Ectodermal cell (in vitro differentiated cells): ENCODE measurements at regions not wholly inside any gene's neighbourhood (a gene's known extent, or its start where the extent isn't known, plus 50 kb on each side); places are given as distances from the start of the nearest gene placed in this dataset.

Source experiments
- H3K27ac ChIP-seq: 2 replicates; pipeline ENCODE4 v1.7.0; 2013; ENCODE audit warnings: mild to moderate bottlenecking, low read depth, low read length; ENCODE audit not compliant: insufficient read depth, poor library complexity, severe bottlenecking
- H3K27me3 ChIP-seq: 2 replicates; pipeline ENCODE4 v1.7.0; 2013; ENCODE audit warnings: mild to moderate bottlenecking, low read length; ENCODE audit not compliant: insufficient read depth, control insufficient read depth, poor library complexity, severe bottlenecking
- H3K36me3 ChIP-seq: one replicate; pipeline ENCODE4 v1.7.0; 2013; ENCODE audit warnings: low read length; ENCODE audit not compliant: control insufficient read depth, insufficient read depth
- H3K4me1 ChIP-seq: one replicate; pipeline ENCODE4 v1.7.0; 2013; ENCODE audit warnings: low read length; ENCODE audit not compliant: control insufficient read depth, insufficient read depth
- H3K4me3 ChIP-seq: 2 replicates; pipeline ENCODE4 v1.7.0; 2013; ENCODE audit warnings: low read depth, low read length, control low read depth; ENCODE audit not compliant: insufficient read depth
- H3K9me3 ChIP-seq: 2 replicates; pipeline ENCODE4 v1.7.0; 2013; ENCODE audit warnings: mild to moderate bottlenecking, low read length, moderate library complexity; ENCODE audit not compliant: control insufficient read depth
- WGBS, 2 experiments: methylation state at CpG; one replicate each; pipeline ENCODE4 v1.1.7; 2013; ENCODE audit warnings: missing lambda C conversion rate in 2 of 2; 5-methylcytosine and 5-hydroxymethylcytosine counted together

- H3K9me3 ChIP-seq, result no peaks in the 10 kb centered on the region
- no peaks in the 10 kb centered on the region for H3K4me1 ChIP-seq
- H3K27ac ChIP-seq, result no peak overlapping the region
- H3K27me3 ChIP-seq, result no peaks in the 10 kb centered on the region
- no peaks in the 10 kb centered on the region for H3K36me3 ChIP-seq
- no peak overlapping the region for H3K4me3 ChIP-seq
Measured at GRCh38 chr14:87640553-87640952, 352.4 kb downstream of the GALC start.

- 94% methylated on average over 3 of the region's 3 CpGs for WGBS, 2 experiments
- no peaks in the 10 kb centered on the region for H3K36me3 ChIP-seq
- H3K4me3 ChIP-seq, result no peak overlapping the region
- H3K9me3 ChIP-seq, result no peaks in the 10 kb centered on the region
- no peaks in the 10 kb centered on the region for H3K27me3 ChIP-seq
- no peaks in the 10 kb centered on the region for H3K4me1 ChIP-seq
- H3K27ac ChIP-seq, result no peak overlapping the region
Measured at GRCh38 chr14:87638196-87638595, 354.8 kb downstream of the GALC start.

- Histone ChIP-seq H3K36me3 (no peaks in the 10 kb centered on the region), H3K4me1 (peaks cover 7% of the 10 kb centered on the region), H3K4me3 (no peak overlapping the region), H3K27ac (no peak overlapping the region), H3K9me3 (no peaks in the 10 kb centered on the region), H3K27me3 (no peaks in the 10 kb centered on the region)
- 92 to 93% methylated on average over 3 of the region's 3 CpGs for WGBS, 2 experiments
Measured at GRCh38 chr14:87635442-87635841, 357.5 kb downstream of the GALC start.

GRCh38 chr14:87632796-87633195 lies 360.2 kb downstream of the GALC start:
- no peak overlapping the region for H3K4me3 ChIP-seq
- H3K27ac ChIP-seq, result no peak overlapping the region
- WGBS, 2 experiments, result 88 to 95% methylated on average over 3 to 4 of the region's 4 CpGs
- no peaks in the 10 kb centered on the region for H3K36me3 ChIP-seq
- peaks cover 28% of the 10 kb centered on the region for H3K4me1 ChIP-seq
- H3K9me3 ChIP-seq, result no peaks in the 10 kb centered on the region
- no peaks in the 10 kb centered on the region for H3K27me3 ChIP-seq

- WGBS, 2 experiments, result 66 to 73% methylated on average over 4 of the region's 4 CpGs
- H3K36me3 ChIP-seq, result no peaks in the 10 kb centered on the region
- H3K4me1 ChIP-seq, result peaks cover 28% of the 10 kb centered on the region
- no peak overlapping the region for H3K4me3 ChIP-seq
- no peaks in the 10 kb centered on the region for H3K9me3 ChIP-seq
- H3K27ac ChIP-seq, result no peak overlapping the region
- H3K27me3 ChIP-seq, result no peaks in the 10 kb centered on the region
Measured at GRCh38 chr14:87630846-87631245, 362.1 kb downstream of the GALC start.

GRCh38 chr14:87629788-87630187 lies 363.2 kb downstream of the GALC start:
- WGBS, 2 experiments, result 90 to 95% methylated on average over 3 of the region's 3 CpGs
- Histone ChIP-seq H3K27ac (no peak overlapping the region), H3K4me1 (peaks cover 28% of the 10 kb centered on the region), H3K9me3 (no peaks in the 10 kb centered on the region), H3K36me3 (no peaks in the 10 kb centered on the region), H3K27me3 (no peaks in the 10 kb centered on the region), H3K4me3 (no peak overlapping the region)

- H3K4me3 ChIP-seq, result no peak overlapping the region
- no peaks in the 10 kb centered on the region for H3K36me3 ChIP-seq
- no peak overlapping the region for H3K27ac ChIP-seq
- H3K4me1 ChIP-seq, result peaks cover 28% of the 10 kb centered on the region
- no peaks in the 10 kb centered on the region for H3K9me3 ChIP-seq
- WGBS, 2 experiments, result 88 to 94% methylated on average over 2 to 3 of the region's 3 CpGs
- no peaks in the 10 kb centered on the region for H3K27me3 ChIP-seq
Measured at GRCh38 chr14:87628780-87629179, 364.2 kb downstream of the GALC start.

- Histone ChIP-seq H3K4me3 (no peak overlapping the region), H3K27ac (peak overlapping the region; percentile 32), H3K9me3 (no peaks in the 10 kb centered on the region), H3K27me3 (no peaks in the 10 kb centered on the region), H3K4me1 (peaks cover 28% of the 10 kb centered on the region), H3K36me3 (no peaks in the 10 kb centered on the region)
Measured at GRCh38 chr14:87628129-87628528, 364.9 kb downstream of the GALC start.

- Histone ChIP-seq H3K4me1 (peaks cover 28% of the 10 kb centered on the region), H3K36me3 (no peaks in the 10 kb centered on the region), H3K27ac (no peak overlapping the region), H3K27me3 (no peaks in the 10 kb centered on the region), H3K9me3 (no peaks in the 10 kb centered on the region), H3K4me3 (no peak overlapping the region)
Measured at GRCh38 chr14:87626266-87626665, 366.7 kb downstream of the GALC start.

GRCh38 chr14:87623616-87624015 lies 369.4 kb downstream of the GALC start:
- no peaks in the 10 kb centered on the region for H3K9me3 ChIP-seq
- no peaks in the 10 kb centered on the region for H3K27me3 ChIP-seq
- 93 to 100% methylated on average over 1 of the region's 1 CpG for WGBS, 2 experiments
- peaks cover 3% of the 10 kb centered on the region for H3K4me1 ChIP-seq
- H3K27ac ChIP-seq, result no peak overlapping the region
- H3K36me3 ChIP-seq, result no peaks in the 10 kb centered on the region
- no peak overlapping the region for H3K4me3 ChIP-seq

GRCh38 chr14:87617079-87617478 lies 375.9 kb downstream of the GALC start:
- H3K4me3 ChIP-seq, result no peak overlapping the region
- 87 to 90% methylated on average over 4 of the region's 4 CpGs for WGBS, 2 experiments
- H3K27ac ChIP-seq, result no peak overlapping the region
- H3K9me3 ChIP-seq, result no peaks in the 10 kb centered on the region
- H3K27me3 ChIP-seq, result no peaks in the 10 kb centered on the region
- no peaks in the 10 kb centered on the region for H3K4me1 ChIP-seq
- H3K36me3 ChIP-seq, result no peaks in the 10 kb centered on the region
